ENCODE measurements at regions not wholly inside any gene's neighbourhood (a gene's known extent, or its start where the extent isn't known, plus 50 kb on each side); places are given as distances from the start of the nearest gene placed in this dataset.

DNA sequence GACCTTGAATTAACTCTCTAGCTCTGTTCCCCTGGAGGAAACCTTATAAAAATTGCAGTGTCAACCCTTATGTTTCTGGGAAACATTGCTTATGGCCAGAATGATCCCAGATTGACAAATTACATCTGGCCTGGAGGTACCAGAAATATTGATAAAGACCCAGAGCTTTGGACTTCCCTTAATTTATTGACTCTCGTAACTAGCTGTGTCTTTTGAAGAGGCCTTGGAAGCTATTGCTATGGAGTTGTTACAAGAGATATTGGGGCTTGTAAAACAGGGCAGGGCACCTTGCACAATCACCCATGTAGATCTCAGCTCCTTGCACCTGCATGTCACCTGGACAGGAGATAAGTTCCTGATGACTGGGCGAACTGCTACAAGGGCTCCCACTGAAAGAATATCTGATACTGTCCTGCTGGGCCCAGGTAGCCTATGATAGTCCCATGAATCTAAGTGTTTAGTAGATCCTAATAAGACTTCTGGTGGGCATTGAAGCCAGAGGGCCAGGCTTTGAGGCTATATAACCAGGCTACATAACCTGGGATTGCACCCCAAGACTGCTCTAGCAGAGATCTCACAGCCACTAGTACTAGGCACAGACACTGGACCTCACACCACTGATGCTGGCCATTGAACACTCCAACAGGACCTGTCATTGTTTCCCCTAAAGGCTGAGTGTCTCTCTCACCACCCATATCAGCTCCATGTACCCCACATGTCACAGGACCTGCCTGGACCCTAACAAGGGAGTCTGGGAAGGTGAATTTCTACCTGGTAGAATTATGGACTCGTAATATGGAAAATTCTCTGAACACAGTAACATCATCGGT is 135.7 kb upstream of the PWP1 start:
- no peak for DNase-seq (ENCODE audit: low read depth)

DNA sequence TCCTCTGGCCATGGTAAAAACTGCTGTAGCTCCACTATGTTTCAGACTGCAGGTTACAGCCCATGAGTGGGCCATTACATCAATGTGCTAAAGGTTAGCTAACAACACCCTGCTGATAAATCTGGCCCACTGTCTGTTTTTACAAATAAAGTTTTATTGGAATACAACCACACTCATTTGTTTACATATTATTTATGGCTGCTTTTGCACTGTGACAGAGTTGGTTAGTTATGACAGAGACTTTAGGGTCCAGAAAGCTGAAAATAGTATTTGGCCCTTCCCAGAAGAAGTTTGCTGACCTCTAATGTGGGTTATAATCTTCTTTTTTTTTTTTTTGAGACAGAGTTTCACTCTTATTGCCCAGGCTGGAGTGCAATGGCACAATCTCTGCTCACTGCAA is 134.2 kb upstream of the PWP1 start:
- no peak for DNase-seq (ENCODE audit: low read depth)

DNA sequence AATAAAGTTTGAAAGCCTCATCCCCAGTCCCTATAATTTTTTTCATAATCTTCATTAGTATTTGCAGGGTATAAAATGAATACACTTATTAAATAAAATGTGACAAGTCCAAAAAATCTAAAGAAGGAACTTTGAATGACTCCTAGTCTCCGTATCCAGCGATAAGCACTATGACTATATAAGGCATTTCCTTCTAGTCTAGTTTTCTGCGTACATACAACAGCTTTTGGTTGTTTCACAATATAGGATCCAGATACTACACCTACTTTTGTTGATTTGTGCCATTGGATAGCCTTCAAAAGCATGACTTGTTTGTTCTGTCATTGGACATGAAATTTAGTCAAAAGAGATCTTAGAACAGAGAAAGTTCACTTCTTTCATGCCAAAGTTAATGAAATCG is 133.3 kb upstream of the PWP1 start:
- DNase-seq (ENCODE audit: low read depth) = no peak

DNA sequence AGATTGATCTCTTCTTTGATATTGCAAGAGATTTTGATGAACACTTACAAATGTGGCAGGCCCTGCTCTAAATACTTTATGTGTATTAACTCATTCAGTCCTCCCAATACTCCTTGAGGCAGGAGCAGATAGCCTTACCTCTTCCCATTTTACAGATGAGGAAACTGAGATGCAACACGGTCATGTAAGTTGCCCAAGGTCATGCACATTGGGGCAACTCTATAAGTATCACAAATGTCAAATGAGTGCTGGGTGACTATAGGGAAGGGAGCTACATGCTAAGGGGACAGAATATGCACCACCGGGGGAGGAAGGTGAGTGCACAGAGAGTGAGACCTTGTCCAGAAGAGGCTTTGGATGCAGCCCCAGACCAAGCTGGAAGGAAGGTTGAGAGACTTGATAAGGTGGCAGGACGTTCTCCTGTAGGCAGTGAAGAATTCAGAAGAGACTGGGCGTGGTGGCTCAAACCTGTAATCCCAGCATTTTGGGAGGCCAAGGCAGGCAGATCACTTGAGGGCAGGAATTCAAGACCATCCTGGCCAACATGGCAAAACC is 132.3 kb upstream of the PWP1 start:
- no peak for DNase-seq (ENCODE audit: low read depth)

DNA sequence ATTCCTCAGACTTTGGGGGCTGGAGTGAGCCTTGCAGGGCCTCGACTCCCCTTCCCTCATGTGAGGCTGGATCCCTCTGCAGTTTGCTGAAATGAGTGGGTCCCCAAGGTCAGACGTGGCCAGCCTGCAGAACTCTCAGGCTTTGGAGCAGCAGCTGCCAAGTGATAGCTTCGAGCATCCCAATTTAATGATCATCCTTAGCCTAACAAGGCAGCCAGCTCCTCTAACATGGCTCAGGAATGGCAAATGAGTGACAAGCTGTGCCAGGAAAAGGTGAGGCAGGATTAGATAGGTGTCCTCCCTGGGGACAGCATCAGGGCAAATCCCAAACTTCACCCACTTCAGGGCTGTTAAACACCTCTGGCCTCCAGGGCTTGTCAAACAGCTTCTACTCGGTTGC is 130.7 kb upstream of the PWP1 start:
- no peak for DNase-seq (ENCODE audit: low read depth)

DNA sequence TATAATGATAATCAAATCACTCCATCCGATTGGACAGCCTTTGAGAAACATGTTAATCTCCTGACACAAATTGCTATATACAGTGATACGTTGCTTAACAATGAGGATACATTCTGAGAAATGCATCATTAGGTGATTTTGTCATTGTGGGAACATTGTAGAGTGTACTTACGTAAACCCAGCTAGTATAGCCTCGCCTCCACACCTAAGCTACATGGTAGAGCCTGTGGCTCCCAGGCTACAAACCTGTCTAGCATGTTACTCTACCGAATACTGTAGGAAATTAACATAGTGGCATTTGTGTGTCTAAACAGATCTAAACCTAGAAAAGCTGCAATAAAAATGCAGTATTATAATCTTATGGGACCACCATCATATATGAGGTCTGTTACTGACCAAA is 128.6 kb upstream of the PWP1 start:
- no peak for DNase-seq (ENCODE audit: low read depth)

DNA sequence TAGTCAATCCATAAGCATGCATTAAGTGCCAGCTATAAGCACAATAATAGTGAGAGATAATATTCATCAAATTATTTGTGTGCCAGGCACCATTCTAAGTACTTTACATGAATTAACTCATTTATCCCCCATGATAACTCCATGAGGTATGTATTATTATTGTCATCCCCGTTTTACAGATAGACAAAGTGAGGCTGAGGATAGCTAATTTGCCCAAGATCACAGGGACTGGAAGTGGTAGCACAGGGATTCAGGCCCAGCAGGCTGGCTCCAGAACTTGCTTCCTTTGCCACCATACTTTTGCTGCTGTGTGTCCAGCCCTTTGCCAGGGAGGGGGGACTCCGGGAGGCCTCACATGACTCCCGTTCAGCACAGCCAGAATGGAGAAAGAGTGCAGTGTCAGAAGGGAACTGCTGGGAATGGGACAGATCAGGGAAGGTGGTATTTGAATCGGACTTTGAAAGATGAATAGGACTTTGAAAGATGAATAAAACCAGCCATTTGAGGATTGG is 128.0 kb upstream of the PWP1 start:
- DNase-seq (ENCODE audit: low read depth) = no peak

DNA sequence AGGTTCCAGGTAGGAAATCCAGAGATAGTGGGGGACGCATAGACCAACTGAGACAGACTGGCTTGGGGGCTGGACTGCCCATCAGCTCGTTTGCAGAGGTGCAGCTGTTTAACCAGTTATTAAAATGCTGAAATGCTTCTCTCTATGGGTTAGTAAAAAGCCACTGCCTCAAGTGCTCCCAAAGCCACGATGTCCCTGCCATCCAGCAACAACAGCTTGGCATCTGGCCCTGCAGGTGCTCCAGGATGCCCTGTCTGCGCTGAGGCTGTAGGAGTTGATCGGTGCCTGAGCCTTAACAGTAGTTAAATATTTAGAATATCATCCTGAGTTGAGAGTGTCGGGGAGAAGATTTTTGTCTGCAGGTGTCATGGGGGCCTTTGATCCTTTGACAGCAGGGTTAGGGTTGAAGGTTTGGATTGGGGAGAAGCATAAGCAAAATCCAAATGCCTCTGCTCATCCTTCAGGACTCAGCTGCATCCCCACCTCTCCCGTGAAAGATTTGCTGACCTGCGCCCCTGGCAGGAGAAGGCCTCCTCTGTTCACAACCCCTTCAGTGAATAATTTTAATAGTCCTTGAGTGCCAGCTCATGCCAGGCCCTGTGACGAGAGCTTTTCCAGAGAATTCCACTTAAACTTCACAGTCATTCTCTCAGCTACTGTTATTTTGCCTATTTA is 127.3 kb upstream of the PWP1 start:
- no peak for DNase-seq (ENCODE audit: low read depth)

DNA sequence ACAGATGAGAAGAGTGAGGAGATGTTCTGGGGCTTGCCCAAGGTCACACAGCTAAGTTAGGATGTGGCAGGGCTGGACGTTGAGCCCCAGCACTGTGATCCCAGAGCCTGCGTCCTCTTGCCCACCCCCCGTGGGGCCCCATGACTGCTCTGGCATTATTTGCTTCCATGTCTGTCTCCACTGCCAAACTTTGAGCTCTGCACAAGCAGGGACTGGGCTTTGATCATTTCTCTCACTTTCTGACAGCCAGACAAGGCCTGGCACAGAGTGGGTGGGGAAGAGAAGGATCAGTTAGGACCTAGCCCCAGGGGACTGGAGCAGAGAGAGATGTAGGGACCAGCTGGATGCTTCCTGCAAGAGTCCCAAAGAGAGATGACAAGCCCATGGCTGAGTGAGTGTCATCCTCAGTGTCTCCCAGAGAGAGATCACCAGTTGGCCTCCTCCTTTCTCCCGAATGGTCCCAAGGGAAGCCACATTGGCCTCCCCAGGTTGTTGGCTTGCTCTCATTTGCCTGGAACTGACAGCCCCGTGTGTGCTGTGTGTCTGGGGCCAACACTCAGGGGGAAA is 126.7 kb upstream of the PWP1 start:
- no peak for DNase-seq (ENCODE audit: low read depth)

DNA sequence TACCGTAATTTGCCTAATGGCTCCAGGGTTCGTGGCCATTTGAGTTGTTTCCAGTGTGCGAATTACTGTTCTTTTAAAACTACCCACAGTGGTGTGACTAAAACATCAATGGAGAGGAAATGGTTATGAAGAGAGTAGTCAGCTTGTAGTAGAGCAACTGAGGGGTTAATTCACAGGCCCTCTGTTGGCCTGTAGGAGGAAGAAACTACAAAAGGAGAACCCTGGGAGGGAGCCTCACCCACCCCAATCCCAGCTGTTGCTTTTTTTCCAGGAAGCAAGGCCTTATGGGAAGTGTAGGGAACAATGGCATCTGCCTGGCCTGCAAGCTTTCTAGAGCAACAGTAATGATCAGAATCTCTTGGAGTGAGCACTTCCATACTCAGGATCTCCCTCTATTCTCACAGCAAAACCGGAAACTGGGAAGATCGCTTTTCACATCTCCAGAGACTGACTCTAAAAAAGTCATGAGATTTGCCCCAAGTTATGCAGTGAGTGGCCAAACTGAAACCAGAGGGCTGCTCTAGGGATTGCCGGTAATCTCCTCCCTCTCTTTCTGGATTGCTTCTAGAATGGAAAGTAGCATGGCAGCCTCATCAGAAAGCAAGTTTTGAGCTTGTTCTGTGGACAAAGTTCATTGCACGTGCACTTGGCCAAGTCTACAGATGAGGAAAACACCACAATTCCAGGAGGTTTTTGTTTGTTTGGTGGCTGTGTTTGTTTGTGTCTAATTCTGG is 125.3 kb upstream of the PWP1 start:
- no peak for DNase-seq (ENCODE audit: low read depth)

DNA sequence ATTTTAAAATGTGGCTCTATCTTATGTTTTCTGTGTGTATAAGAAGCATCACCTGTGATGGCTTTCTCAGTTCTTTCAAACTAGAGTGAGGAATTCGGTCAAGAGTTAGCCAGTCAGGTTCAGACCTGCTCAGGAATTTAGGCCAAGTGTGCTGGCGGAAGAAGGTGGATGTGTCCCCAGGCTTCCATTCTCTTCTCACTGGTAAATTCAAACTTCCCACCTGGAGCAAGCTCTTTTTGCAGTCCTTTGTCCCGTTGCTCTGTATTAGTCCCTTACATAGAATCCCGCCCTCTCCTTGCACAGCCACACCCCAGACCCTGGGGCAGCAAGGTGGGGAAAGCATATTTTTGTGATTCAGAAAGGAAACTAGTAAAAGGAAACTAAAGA is 124.7 kb upstream of the PWP1 start:
- DNase-seq (ENCODE audit: low read depth) = no peak

DNA sequence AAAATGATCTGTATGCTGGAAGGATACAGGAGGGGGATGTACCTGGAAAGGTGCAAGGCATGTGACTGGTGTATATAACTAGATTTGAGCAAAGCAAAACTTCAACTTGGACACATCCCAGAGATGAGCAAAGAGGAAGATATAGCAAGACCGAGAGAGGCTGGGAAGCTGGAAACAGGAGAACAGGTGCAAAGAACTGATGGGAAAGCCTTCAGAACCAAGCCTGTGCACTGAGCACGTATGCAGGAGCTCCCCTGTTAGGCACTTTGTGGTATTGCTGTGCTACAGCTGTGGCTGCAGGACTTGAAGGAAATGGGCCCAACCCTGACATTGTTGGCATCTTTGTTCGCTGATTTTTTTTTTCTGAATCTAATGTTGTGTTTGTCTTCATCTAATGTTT is 120.7 kb upstream of the PWP1 start:
- no peak for DNase-seq (ENCODE audit: low read depth)

DNA sequence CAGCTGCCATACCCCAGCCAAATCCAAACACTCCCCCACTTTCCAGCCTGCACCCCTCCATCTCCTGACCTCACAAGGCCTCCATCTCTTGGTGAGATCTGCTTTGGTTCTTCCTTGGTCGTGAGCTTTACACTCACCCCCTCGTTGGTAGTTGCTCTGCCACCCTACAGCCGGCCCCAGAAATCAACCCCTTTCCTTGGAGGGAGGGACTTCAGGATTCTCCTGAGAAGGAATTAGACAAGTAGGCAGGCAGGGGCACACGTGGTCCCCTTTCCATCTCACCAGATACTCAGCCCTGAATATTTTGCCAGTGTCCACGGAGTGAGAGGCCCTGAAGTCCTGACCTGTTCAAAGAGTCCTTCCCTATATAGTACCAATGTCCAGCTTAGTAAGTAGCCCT is 120.0 kb upstream of the PWP1 start:
- DNase-seq (ENCODE audit: low read depth) = no peak

DNA sequence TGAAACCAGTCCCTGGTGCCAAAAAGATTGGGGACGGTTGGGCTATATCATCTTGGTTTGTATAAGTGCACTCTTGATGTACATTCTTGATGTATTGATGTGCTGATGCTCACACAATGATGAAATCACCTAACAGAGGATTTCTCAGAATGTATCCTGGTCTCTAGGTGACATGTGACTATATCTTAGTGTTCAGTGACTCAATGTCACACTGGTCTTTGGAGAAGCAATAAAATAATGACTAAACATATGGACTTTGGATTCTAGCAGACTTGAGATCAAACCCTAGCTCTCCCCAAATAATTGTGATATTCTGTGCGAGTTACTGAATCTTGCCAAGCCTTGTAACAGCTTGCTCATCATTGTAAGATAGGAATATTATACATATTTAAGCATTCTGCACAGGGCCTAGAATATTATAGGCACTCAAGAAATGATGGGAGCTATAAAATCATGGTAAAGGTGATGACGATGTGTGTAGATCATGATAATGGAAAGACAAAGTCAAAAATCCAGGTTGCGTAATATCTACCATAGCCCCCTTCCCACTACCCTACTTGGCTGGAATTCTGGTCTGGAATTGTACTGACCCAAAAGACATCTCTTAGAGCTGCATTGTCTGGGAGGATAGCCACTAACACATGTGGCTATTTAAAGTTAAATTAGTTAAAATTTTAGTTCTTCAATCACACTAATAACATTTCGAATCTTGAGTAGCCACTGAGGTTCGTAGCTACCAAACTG is 117.6 kb upstream of the PWP1 start:
- no peak for DNase-seq (ENCODE audit: low read depth)

DNA sequence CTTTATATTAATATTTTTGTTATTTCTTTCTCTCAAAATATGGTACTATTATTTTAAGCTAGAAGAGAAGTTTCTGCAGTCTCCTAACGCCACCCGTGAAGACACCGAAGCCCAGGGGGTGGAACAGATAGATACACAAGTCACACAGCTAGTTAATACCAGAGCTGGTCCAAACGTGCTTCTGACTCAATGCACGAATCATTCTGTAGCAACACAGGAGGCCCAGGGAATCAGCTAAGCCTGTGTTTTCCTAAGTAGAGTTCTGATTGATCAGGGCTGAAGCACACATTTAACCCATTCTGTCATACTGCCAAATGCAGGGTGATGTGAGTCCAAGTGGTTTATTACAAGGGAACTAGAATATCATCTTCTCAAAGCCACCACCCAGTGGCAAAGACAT is 116.9 kb upstream of the PWP1 start:
- no peak for DNase-seq (ENCODE audit: low read depth)

DNA sequence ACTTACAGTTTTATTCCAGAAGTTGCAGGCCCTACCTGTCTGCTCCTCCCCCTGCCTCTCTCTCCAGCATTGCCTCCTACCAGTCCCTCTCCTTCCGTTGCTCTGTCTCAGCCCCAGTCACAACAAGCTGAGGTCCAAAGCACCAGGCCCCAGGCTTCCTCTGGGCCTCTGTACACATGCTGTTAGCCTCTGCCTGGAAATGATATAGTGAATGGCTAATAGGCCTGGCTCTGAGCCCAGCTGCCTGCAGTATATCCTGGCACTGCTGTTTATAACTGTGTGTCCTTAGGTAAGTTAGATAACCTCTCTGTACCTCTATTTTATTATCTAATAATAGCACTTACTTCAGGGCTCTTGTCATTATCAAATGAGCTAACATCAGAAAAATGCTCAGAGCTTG is 114.9 kb upstream of the PWP1 start:
- DNase-seq (ENCODE audit: low read depth) = no peak

DNA sequence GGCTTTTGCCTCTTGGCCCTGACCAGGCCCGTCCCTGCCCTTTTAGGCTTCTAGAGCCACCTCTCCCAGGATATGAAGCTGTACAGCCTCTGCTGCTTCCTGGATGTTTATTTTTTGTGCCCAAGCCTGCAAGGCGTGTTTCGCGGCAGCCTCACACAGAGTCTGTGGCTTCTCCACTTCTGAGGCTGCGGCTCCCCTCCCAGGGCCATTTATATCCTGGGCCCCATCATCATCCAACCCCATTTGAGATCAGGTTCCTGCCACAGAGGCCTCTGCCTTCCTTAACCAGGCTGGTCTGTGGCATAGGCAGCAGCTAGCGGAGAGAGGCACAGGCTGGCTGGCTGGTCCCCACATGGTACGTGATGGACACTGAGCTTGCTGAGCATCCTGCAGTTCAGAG is 114.1 kb upstream of the PWP1 start:
- no peak for DNase-seq (ENCODE audit: low read depth)

DNA sequence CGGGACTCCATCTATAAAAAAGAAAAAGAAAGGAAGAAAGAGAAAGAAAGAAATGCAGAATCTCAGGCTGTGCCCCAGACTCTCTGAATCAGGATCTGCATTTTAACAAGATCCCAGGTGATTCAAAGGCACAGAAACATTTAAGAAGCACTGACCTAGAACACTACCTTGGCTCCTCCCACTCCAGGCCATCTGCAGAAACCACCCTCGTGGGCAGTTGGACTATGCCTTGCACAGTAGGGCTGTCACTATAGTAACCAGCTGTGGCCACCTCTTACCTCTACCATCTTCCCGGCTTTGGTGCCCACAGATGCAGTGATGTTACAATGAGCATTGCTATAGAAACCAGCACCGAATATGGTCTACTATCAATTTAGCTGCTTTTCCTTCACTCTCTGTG is 110.9 kb upstream of the PWP1 start:
- no peak for DNase-seq (ENCODE audit: low read depth)

DNA sequence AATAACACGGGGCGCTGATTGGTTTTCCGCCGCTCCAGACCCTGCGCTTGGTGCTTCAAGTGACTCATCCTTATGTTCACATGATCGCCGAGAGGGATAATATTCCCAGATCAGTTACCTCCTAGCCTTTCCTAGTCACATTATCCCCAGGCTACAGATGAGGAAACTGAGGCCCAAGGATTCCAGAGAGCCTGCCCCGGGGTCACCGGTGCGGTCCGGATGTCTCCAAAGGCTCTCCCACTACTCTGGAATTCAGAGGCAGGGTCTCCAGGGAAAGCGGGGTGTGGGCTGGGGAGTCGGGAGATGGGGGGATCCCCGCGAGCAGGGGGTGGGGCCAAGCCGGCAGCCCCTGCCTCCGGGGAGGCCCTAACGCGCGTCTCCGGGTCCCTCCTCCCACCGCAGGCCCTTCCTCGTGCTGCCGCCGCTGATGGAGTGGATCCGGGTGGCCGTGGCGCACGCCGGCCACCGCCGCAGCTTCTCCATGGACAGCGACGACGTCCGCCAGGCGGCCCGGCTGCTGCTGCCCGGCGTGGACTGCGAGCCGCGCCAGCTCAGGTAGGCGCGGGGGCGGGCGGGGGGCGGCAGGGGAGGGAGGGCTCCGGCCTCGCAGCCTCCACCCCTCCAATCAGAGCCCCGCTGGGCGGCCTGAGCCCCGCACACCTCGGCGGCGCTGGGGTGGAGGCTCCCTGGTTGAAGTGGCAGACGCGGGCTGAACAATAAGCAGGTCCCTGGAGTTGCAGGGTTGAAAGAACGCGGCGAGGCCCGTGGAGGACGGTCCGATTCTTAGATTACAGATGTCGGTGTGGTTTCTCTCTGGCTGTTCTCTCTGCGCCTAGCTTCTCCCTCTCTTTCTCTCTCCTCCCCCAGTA is 104.6 kb upstream of the PWP1 start:
- no peak for DNase-seq (ENCODE audit: low read depth)

DNA sequence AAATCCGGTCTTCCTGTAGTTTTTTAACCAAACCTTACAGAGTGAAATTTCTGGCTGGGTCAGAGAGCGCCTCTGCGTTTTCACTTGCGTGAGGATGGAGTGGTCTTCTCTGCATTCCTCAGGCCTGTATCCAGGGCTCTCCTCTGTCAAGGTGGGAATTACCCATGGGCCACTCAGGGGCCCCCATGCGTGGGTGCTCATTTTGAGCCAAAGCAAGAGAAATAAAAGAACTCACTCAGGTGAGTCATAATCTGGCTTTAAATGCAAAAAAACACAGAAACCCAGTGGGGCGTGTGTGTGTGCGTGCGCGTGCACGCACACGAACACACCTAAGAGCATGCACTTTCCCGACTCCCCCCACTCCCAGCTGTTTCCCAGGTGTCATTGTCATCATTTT is 104.0 kb upstream of the PWP1 start:
- no peak for DNase-seq (ENCODE audit: low read depth)
